GM12872 (cell line): ENCODE measurements at regions not wholly inside any gene's neighbourhood (a gene's known extent, or its start where the extent isn't known, plus 50 kb on each side); places are given as distances from the start of the nearest gene placed in this dataset.

Experiments
- TF ChIP-seq, protein P1 (sequence below): IDR thresholded peaks from 3 replicates; pipeline ENCODE4 v1.5.1; 2011; ENCODE audit warnings: low read depth, mild to moderate bottlenecking, low read length, moderate library complexity; ENCODE audit not compliant: insufficient read depth

DNA sequence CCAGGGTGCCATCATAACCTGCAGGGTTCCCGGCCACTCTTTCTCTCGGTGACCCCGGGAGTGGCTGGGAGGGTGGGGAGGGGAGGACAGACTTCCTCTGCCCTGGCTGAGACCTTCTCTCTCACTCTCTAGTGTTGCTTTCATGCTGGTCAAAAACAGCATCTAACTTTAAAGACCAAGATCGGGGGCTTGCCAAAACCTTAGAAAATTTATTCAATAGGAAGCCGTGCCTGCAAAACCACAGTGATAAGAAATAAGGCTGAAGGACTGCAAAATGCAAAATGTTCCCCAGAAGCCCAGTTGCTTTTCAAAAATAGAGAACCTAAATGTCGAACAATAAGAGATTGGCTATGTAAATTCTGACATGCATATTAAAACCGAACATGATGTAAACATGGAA, 344.0 kb downstream of the FOXL1 start:
- TF ChIP-seq, protein P1, sequence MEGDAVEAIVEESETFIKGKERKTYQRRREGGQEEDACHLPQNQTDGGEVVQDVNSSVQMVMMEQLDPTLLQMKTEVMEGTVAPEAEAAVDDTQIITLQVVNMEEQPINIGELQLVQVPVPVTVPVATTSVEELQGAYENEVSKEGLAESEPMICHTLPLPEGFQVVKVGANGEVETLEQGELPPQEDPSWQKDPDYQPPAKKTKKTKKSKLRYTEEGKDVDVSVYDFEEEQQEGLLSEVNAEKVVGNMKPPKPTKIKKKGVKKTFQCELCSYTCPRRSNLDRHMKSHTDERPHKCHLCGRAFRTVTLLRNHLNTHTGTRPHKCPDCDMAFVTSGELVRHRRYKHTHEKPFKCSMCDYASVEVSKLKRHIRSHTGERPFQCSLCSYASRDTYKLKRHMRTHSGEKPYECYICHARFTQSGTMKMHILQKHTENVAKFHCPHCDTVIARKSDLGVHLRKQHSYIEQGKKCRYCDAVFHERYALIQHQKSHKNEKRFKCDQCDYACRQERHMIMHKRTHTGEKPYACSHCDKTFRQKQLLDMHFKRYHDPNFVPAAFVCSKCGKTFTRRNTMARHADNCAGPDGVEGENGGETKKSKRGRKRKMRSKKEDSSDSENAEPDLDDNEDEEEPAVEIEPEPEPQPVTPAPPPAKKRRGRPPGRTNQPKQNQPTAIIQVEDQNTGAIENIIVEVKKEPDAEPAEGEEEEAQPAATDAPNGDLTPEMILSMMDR = no peak

DNA sequence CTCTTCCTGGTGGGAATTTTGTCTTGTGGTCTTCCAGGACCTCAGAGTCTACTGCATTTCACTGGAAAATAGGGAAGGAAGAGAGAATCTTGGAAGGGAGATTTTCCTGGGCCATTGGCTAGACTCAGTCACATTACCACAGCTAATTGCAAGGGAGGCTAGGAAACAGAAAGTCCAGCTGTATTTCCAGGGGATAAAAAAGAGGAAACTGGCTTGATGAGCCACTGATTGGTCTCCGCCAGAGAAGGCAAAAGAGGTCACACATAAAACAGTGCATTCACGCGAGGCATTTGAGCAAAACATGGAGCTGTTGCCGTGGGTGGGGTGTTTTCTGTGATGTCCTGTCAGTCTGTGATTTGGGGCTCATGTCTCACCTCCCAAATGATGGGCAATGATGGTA, 345.3 kb downstream of the FOXL1 start:
- TF ChIP-seq, protein P1 = no peak

DNA sequence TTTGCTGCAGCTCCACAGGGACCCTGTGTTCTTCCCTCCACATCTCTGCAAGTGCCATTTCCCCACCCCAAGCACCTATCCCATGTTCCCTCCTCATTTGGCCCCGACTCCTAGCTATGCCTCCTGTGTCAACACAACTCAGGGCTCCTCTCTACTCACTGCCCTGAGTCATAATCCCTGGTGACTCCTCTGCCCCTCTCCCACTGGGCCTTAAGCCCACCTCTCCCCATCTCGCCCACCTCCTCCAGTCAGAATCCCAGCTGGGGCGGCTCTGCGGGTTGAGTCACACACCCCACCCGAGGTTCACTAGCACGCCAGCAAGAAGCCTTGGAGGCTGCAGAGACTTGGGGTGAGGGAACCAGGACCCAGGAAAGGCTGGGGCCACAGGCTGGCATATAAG, 346.2 kb downstream of the FOXL1 start:
- TF ChIP-seq, protein P1 = no peak

DNA sequence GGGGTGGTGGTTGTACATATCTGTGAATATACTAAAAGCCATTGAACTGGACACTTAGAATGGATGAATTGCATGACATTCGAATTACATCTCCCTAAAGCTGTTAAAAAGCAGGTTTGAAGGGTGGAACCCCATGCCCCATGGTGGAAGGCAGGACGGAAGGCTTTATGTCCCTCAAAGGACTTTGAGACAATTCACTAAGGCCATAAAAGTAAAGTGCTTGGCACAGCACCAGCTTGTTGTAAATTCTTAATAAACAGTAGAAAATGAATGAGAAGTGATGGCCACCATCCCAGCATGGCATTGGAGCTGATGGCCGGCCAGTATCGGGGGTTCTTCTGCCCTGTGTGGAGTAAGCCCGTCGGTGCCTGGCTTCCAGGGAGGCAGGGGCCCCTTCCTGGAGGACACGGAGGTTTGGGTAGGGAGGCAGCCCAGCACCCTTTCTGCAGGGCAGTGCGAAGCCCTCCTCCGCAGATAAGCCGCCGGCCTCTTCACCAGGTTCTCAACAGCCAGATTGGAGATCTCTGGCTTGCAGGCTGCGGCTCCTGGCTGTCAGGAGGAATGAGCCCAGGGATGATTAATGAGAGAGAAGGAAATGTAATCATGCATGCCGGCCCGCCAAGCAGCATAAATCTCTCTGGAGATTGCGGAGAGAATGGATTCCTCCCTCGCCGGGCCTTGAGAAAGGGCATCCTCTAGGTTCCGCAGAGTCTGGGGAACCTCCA, 346.9 kb downstream of the FOXL1 start:
- TF ChIP-seq, protein P1 = no peak

DNA sequence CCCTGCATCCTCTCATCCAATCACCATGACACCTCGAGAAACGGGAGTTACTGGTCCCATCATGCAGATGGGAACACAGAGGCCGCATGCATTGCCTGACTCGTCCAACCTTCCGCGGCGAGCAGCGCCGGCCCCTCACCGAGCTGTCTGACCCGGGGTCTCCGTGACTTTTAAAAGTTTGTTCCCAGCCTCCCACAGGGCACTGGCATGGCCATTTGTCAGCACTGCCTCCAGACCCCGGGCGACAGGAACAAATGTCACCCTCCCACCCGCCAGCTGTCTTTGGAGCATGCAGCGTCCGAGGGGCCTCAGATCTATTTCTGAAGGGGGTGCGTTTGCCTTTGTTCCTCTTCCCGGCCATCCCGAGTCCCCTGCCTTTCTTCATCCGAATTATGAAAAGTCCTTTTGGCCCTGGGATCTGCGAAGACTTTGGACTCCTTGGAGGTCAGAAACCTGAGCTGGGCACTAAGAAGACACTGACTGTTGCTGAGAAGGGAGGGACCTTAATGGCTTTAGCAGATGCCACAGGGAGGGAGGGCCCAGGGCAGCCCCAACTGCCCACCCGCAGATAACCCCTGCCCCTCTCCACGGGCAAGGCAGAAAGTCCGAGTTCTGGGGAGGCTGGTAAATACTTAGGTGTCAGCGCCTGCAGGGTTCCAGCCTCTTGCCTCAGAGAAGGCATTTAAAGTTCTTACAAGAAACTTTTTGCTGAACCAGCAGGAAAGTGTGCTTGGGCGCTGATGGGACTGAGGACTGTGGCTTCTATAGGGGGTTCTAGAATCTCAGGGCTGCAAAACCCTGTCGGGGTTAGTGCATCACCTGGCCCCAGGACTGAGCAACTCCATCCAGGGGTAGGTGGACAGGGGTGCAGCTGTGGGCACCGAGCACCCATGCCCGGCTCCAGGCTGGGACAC, 348.1 kb downstream of the FOXL1 start:
- TF ChIP-seq, protein P1 = no peak

DNA sequence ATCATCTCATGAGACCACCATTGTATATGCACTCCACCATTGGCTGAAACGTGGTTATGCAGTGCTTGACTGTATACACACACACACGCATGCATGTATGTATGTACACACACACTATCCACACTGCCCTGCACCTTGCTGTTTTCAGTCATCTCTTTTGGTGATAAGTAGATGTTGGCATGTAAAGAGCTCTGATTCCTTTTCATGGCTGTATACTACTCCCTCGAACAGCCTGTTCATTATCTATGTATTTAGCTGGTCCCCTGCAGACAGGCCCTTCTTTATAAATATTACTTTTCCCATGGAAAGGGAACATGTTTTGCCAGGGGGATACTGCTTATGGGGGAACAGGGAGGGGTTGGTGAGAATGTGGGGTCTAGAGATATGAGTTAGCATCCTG, 349.4 kb downstream of the FOXL1 start:
- TF ChIP-seq, protein P1 = no peak

DNA sequence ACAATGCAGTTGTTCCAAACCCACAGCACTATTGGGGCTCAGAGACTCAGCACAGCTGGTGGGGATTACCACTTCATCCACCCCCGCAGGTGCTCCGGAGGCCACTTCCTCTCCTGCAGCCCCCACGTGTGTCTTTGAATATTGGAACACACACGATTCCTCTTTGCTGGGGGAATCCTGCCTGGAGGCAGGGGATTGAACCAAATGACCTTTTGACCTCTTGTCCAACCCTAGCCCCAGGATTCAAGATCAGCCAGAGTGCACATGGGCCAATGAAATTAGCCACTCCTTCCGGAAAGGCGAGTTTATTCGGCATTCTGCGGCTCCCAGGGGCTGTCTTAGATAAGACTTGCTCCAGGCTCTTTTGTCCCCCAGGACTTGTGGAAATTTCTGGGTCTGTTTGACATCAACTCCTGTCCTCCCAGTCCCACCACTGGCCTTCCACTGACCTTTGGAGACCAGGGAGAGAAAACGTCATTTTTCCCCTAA, 350.2 kb downstream of the FOXL1 start:
- TF ChIP-seq, protein P1 = no peak
